Calu3 (cell line): ENCODE measurements at regions not wholly inside any gene's neighbourhood (a gene's known extent, or its start where the extent isn't known, plus 50 kb on each side); places are given as distances from the start of the nearest gene placed in this dataset.

ENCODE experiments used
- BruUV-seq: library from RNA; stranded (reverse); fragments of 400-500 nt; replicated peaks from 2 replicates; lab custom pipeline; 2021; lab: Mats Ljungman, UMichigan
- CTCF ChIA-PET: fragments of 300-600 bp; sonication (Branson Sonifier 250); formaldehyde crosslinking; loops from one replicate; lab custom pipeline; 2022; ENCODE audit warnings: antibody characterized with exemption; lab: Charles Lee
- DNase-seq: peaks from one replicate; pipeline ENCODE4 v3.0.0; 2022
- H3K27ac Mint-ChIP-seq: one replicate; pipeline ENCODE4 v1.8.0; 2022; ENCODE audit warnings: mixed read lengths; ENCODE audit not compliant: unreplicated experiment
- H3K27me3 Mint-ChIP-seq: one replicate; pipeline ENCODE4 v1.8.0; 2022; ENCODE audit warnings: mixed read lengths; ENCODE audit not compliant: unreplicated experiment
- H3K36me3 Mint-ChIP-seq: one replicate; pipeline ENCODE4 v1.8.0; 2022; ENCODE audit warnings: mild to moderate bottlenecking, moderate library complexity, mixed read lengths; ENCODE audit not compliant: insufficient read depth, unreplicated experiment
- H3K4me1 Mint-ChIP-seq: one replicate; pipeline ENCODE4 v1.8.0; 2022; ENCODE audit warnings: mild to moderate bottlenecking, low read depth, mixed read lengths; ENCODE audit not compliant: unreplicated experiment
- H3K4me3 Mint-ChIP-seq: one replicate; pipeline ENCODE4 v1.8.0; 2022; ENCODE audit warnings: mild to moderate bottlenecking, low read depth, moderate library complexity, mixed read lengths; ENCODE audit not compliant: unreplicated experiment
- H3K9me3 Mint-ChIP-seq: one replicate; pipeline ENCODE4 v1.8.0; 2022; ENCODE audit warnings: low read depth, mixed read lengths; ENCODE audit not compliant: unreplicated experiment
- CTCF ChIP-seq: fragments of 200-600 bp; IDR thresholded peaks from one replicate; pipeline ENCODE4 v1.8.0; 2022; ENCODE audit warnings: antibody characterized with exemption; ENCODE audit not compliant: unreplicated experiment
- intact Hi-C: fragments of 100-400 bp; cut with micrococcal nuclease; formaldehyde crosslinking; loops from one replicate; pipeline ENCODE4 v1.10.0; 2022; ENCODE audit not compliant: unreplicated experiment

GRCh38 chr13:44058067-44058466 is 178.4 kb downstream of the LACC1 start:
- intact Hi-C loops: no loop called here
- Mint-ChIP-seq H3K36me3 (no peaks in the 10 kb centered on the region), H3K4me1 (peaks cover 14% of the 10 kb centered on the region), H3K27ac (no peak overlapping the region), H3K4me3 (no peak overlapping the region), H3K9me3 (no peaks in the 10 kb centered on the region), H3K27me3 (no peaks in the 10 kb centered on the region)
- CTCF ChIA-PET: no interaction called here
- no peak for TF ChIP-seq CTCF
- BruUV-seq: no TSS peak
- DNase-seq: no peak

- Mint-ChIP-seq H3K27me3 (no peaks in the 10 kb centered on the region), H3K4me3 (no peak overlapping the region), H3K9me3 (peaks cover 6% of the 10 kb centered on the region), H3K4me1 (peaks cover 20% of the 10 kb centered on the region), H3K36me3 (no peaks in the 10 kb centered on the region), H3K27ac (no peak overlapping the region)
- CTCF ChIA-PET: no interaction called here
- DNase-seq: no peak
- intact Hi-C loops: no loop called here
- BruUV-seq: no TSS peak
- TF ChIP-seq CTCF: no peak
Measured at GRCh38 chr13:44058624-44059215, 179.0 kb downstream of the LACC1 start.

- H3K4me3 Mint-ChIP-seq: no peak overlapping the region
- no peaks in the 10 kb centered on the region for H3K36me3 Mint-ChIP-seq
- BruUV-seq: no TSS peak
- no peak for TF ChIP-seq CTCF
- peaks cover 6% of the 10 kb centered on the region for H3K9me3 Mint-ChIP-seq
- no peak for DNase-seq
- intact Hi-C loops: no loop called here
- no peaks in the 10 kb centered on the region for H3K27me3 Mint-ChIP-seq
- peaks cover 10% of the 10 kb centered on the region for H3K4me1 Mint-ChIP-seq
- CTCF ChIA-PET: no interaction called here
- H3K27ac Mint-ChIP-seq: no peak overlapping the region
Measured at GRCh38 chr13:44061876-44062275, 182.2 kb downstream of the LACC1 start.

- peaks cover 6% of the 10 kb centered on the region for H3K9me3 Mint-ChIP-seq
- H3K36me3 Mint-ChIP-seq: no peaks in the 10 kb centered on the region
- no peak overlapping the region for H3K27ac Mint-ChIP-seq
- no peak for DNase-seq
- intact Hi-C loops: no loop called here
- TF ChIP-seq CTCF: no peak
- no TSS peak for BruUV-seq
- H3K27me3 Mint-ChIP-seq: no peaks in the 10 kb centered on the region
- H3K4me1 Mint-ChIP-seq: peaks cover 12% of the 10 kb centered on the region
- no peak overlapping the region for H3K4me3 Mint-ChIP-seq
- CTCF ChIA-PET: no interaction called here
Measured at GRCh38 chr13:44063467-44063866, 183.8 kb downstream of the LACC1 start.
